Hepatocyte (in vitro differentiated cells): ENCODE measurements at regions not wholly inside any gene's neighbourhood (a gene's known extent, or its start where the extent isn't known, plus 50 kb on each side); places are given as distances from the start of the nearest gene placed in this dataset.

ENCODE experiments used
- CTCF ChIP-seq: fragments of 200-600 bp; sonication (generic); IDR thresholded peaks from 2 replicates; pipeline ENCODE4 v1.5.1; 2016; ENCODE audit warnings: antibody characterized with exemption, mild to moderate bottlenecking; ENCODE audit not compliant: poor library complexity
- EZH2 ChIP-seq: fragments of 200-600 bp; sonication (generic); IDR thresholded peaks from 2 replicates; pipeline ENCODE4 v1.6.1; 2016; ENCODE audit warnings: antibody characterized with exemption, mild to moderate bottlenecking, borderline replicate concordance
- EZH2phosphoT487 ChIP-seq: fragments of 200-600 bp; sonication (generic); IDR thresholded peaks from one replicate; pipeline ENCODE4 v1.6.1; 2018; ENCODE audit warnings: antibody characterized with exemption, mild to moderate bottlenecking, low read depth, moderate library complexity; ENCODE audit not compliant: unreplicated experiment, severe bottlenecking

- no peak for TF ChIP-seq CTCF
- no peak for TF ChIP-seq EZH2phosphoT487
- no peak for TF ChIP-seq EZH2
These were observed 251.5 kb downstream of the TUSC7 start for GRCh38 chr3:116961106-116961505.
